ENCODE measurements at regions not wholly inside any gene's neighbourhood (a gene's known extent, or its start where the extent isn't known, plus 50 kb on each side); places are given as distances from the start of the nearest gene placed in this dataset.

GRCh38 chr1:22363403-22364325 lies 88.0 kb upstream of the ZBTB40 start:
- DNase-seq (ENCODE audit: insufficient read length, low spot score) (no peak), FAIRE-seq (no peak)
- TF ChIP-seq POLR2A (IDR thresholded peaks at IDR 0.05; ENCODE audit: low read depth, low read length): no peak

- FAIRE-seq (no peak), DNase-seq (ENCODE audit: insufficient read length, low spot score) (no peak)
- TF ChIP-seq POLR2A (IDR thresholded peaks at IDR 0.05; ENCODE audit: low read depth, low read length): no peak
Measured at GRCh38 chr1:22364326-22364650, 87.4 kb upstream of the ZBTB40 start.

- FAIRE-seq (no peak), DNase-seq (ENCODE audit: insufficient read length, low spot score) (no peak)
- TF ChIP-seq POLR2A (IDR thresholded peaks at IDR 0.05; ENCODE audit: low read depth, low read length): no peak
Measured at GRCh38 chr1:22364764-22365163, 86.9 kb upstream of the ZBTB40 start.

GRCh38 chr1:22365331-22366295 lies 86.0 kb upstream of the ZBTB40 start:
- FAIRE-seq (no peak), DNase-seq (ENCODE audit: insufficient read length, low spot score) (no peak)
- TF ChIP-seq POLR2A (IDR thresholded peaks at IDR 0.05; ENCODE audit: low read depth, low read length): no peak

- TF ChIP-seq POLR2A (IDR thresholded peaks at IDR 0.05; ENCODE audit: low read depth, low read length): no peak
- DNase-seq (ENCODE audit: insufficient read length, low spot score) (no peak), FAIRE-seq (no peak)
Measured at GRCh38 chr1:22366346-22366745, 85.3 kb upstream of the ZBTB40 start.

- FAIRE-seq (no peak), DNase-seq (ENCODE audit: insufficient read length, low spot score) (no peak)
- TF ChIP-seq POLR2A (IDR thresholded peaks at IDR 0.05; ENCODE audit: low read depth, low read length): no peak
Measured at GRCh38 chr1:22368125-22368524, 83.5 kb upstream of the ZBTB40 start.

GRCh38 chr1:22369294-22370189 lies 82.1 kb upstream of the ZBTB40 start:
- TF ChIP-seq POLR2A (IDR thresholded peaks at IDR 0.05; ENCODE audit: low read depth, low read length): no peak
- FAIRE-seq (no peak), DNase-seq (ENCODE audit: insufficient read length, low spot score) (no peak)

- FAIRE-seq (no peak), DNase-seq (ENCODE audit: insufficient read length, low spot score) (no peak)
- no peak for TF ChIP-seq POLR2A (IDR thresholded peaks at IDR 0.05; ENCODE audit: low read depth, low read length)
Measured at GRCh38 chr1:22370190-22370498, 81.5 kb upstream of the ZBTB40 start.

- no peak for DNase-seq (ENCODE audit: insufficient read length, low spot score)
- FAIRE-seq: no peak
- TF ChIP-seq POLR2A (IDR thresholded peaks at IDR 0.05; ENCODE audit: low read depth, low read length): no peak
Measured at GRCh38 chr1:22371408-22371807, 80.2 kb upstream of the ZBTB40 start.

GRCh38 chr1:22373252-22373651 lies 78.4 kb upstream of the ZBTB40 start:
- no peak for DNase-seq (ENCODE audit: insufficient read length, low spot score)
- FAIRE-seq: no peak
- no peak for TF ChIP-seq POLR2A (IDR thresholded peaks at IDR 0.05; ENCODE audit: low read depth, low read length)

- TF ChIP-seq POLR2A (IDR thresholded peaks at IDR 0.05; ENCODE audit: low read depth, low read length): no peak
- FAIRE-seq (no peak), DNase-seq (ENCODE audit: insufficient read length, low spot score) (no peak)
Measured at GRCh38 chr1:22374001-22374400, 77.7 kb upstream of the ZBTB40 start.

GRCh38 chr1:22375601-22376000 lies 76.0 kb upstream of the ZBTB40 start:
- no peak for TF ChIP-seq POLR2A (IDR thresholded peaks at IDR 0.05; ENCODE audit: low read depth, low read length)
- DNase-seq (ENCODE audit: insufficient read length, low spot score) (no peak), FAIRE-seq (no peak)

GRCh38 chr1:22376001-22376400 lies 75.7 kb upstream of the ZBTB40 start:
- TF ChIP-seq POLR2A (IDR thresholded peaks at IDR 0.05; ENCODE audit: low read depth, low read length): no peak
- no peak for FAIRE-seq

GRCh38 chr1:22376546-22376945 lies 75.1 kb upstream of the ZBTB40 start:
- FAIRE-seq (no peak), DNase-seq (ENCODE audit: insufficient read length, low spot score) (no peak)
- TF ChIP-seq POLR2A (IDR thresholded peaks at IDR 0.05; ENCODE audit: low read depth, low read length): no peak

More at GRCh38 chr1:22376001-22376400, 75.7 kb upstream of the ZBTB40 start:
- no peak for DNase-seq (ENCODE audit: insufficient read length, low spot score)
